GM23248 (cell line): ENCODE measurements at regions not wholly inside any gene's neighbourhood (a gene's known extent, or its start where the extent isn't known, plus 50 kb on each side); places are given as distances from the start of the nearest gene placed in this dataset.

Experiments
- EZH2 ChIP-seq: fragments of 200-600 bp; sonication (generic); IDR thresholded peaks from 2 replicates; pipeline ENCODE4 v1.6.1; 2018; ENCODE audit warnings: antibody characterized with exemption, mild to moderate bottlenecking; ENCODE audit not compliant: insufficient read depth, poor library complexity, severe bottlenecking
- EZH2phosphoT487 ChIP-seq: fragments of 200-600 bp; sonication (generic); IDR thresholded peaks from 2 replicates; pipeline ENCODE4 v1.6.1; 2018; ENCODE audit warnings: antibody characterized with exemption, moderate library complexity, mild to moderate bottlenecking, low read depth; ENCODE audit not compliant: insufficient read depth

- TF ChIP-seq EZH2phosphoT487 = no peak
- TF ChIP-seq EZH2 = no peak
Observed at GRCh38 chr18:56235481-56236013, 402.8 kb downstream of the TXNL1 start.
